ENCODE measurements at regions not wholly inside any gene's neighbourhood (a gene's known extent, or its start where the extent isn't known, plus 50 kb on each side); places are given as distances from the start of the nearest gene placed in this dataset.

GRCh38 chr11:37967635-37968034, 1369.6 kb upstream of the RAG2 start:
- Histone ChIP-seq H3K4me3 (ENCODE audit: low read depth, low read length) (no peak overlapping the region), H3K27me3 (ENCODE audit: control insufficient read depth, insufficient read depth, low read length) (no peaks in the 10 kb centered on the region), H3K36me3 (ENCODE audit: control insufficient read depth, insufficient read depth, low read length) (no peaks in the 10 kb centered on the region)
- DNase-seq (ENCODE audit: low read depth) = no peak
- ChIA-PET CTCF (no interaction called here), POLR2A (no interaction called here)
- TF ChIP-seq CTCF (IDR thresholded peaks at IDR 0.05; ENCODE audit: insufficient read depth, low read depth, low read length) = no peak

- no peak for DNase-seq (ENCODE audit: low read depth)
- Histone ChIP-seq H3K36me3 (ENCODE audit: control insufficient read depth, insufficient read depth, low read length) (no peaks in the 10 kb centered on the region), H3K4me3 (ENCODE audit: low read depth, low read length) (no peak overlapping the region), H3K27me3 (ENCODE audit: control insufficient read depth, insufficient read depth, low read length) (no peaks in the 10 kb centered on the region)
- ChIA-PET POLR2A (no interaction called here), CTCF (no interaction called here)
- TF ChIP-seq CTCF (IDR thresholded peaks at IDR 0.05; ENCODE audit: insufficient read depth, low read depth, low read length) = no peak
These were observed 1365.4 kb upstream of the RAG2 start for GRCh38 chr11:37963440-37963839.

- no peak for TF ChIP-seq CTCF (IDR thresholded peaks at IDR 0.05; ENCODE audit: insufficient read depth, low read depth, low read length)
- Histone ChIP-seq H3K36me3 (ENCODE audit: control insufficient read depth, insufficient read depth, low read length) (no peaks in the 10 kb centered on the region), H3K4me3 (ENCODE audit: low read depth, low read length) (no peak overlapping the region), H3K27me3 (ENCODE audit: control insufficient read depth, insufficient read depth, low read length) (no peaks in the 10 kb centered on the region)
- DNase-seq (ENCODE audit: low read depth) = no peak
- ChIA-PET CTCF (interaction anchor here (0.9 kb wide), 1 partner anchor 11 kb away, joined by 5 read pairs; no protein-coding TSS in a partner anchor), POLR2A (no interaction called here)
These were observed 1359.7 kb upstream of the RAG2 start for GRCh38 chr11:37957717-37958116.

GRCh38 chr11:37951996-37952395, 1354.0 kb upstream of the RAG2 start:
- Histone ChIP-seq H3K4me3 (ENCODE audit: low read depth, low read length) (no peak overlapping the region), H3K27me3 (ENCODE audit: control insufficient read depth, insufficient read depth, low read length) (no peaks in the 10 kb centered on the region), H3K36me3 (ENCODE audit: control insufficient read depth, insufficient read depth, low read length) (no peaks in the 10 kb centered on the region)
- no peak for DNase-seq (ENCODE audit: low read depth)
- ChIA-PET POLR2A (no interaction called here), CTCF (interaction anchor here (0.8 kb wide), 1 partner anchor 10 kb away, joined by 3 read pairs; no protein-coding TSS in a partner anchor)
- no peak for TF ChIP-seq CTCF (IDR thresholded peaks at IDR 0.05; ENCODE audit: insufficient read depth, low read depth, low read length)

- no peaks in the 10 kb centered on the region for H3K36me3 ChIP-seq (ENCODE audit: control insufficient read depth, insufficient read depth, low read length)
- POLR2A ChIA-PET = no interaction called here
- no peak for DNase-seq (ENCODE audit: low read depth)
- no peak overlapping the region for H3K4me3 ChIP-seq (ENCODE audit: low read depth, low read length)
- CTCF ChIA-PET = no interaction called here
- no peaks in the 10 kb centered on the region for H3K27me3 ChIP-seq (ENCODE audit: control insufficient read depth, insufficient read depth, low read length)
- no peak for TF ChIP-seq CTCF (IDR thresholded peaks at IDR 0.05; ENCODE audit: insufficient read depth, low read depth, low read length)
These were observed 1350.2 kb upstream of the RAG2 start for GRCh38 chr11:37948258-37948657.
